ENCODE measurements at regions not wholly inside any gene's neighbourhood (a gene's known extent, or its start where the extent isn't known, plus 50 kb on each side); places are given as distances from the start of the nearest gene placed in this dataset.

GRCh38 chr5:163106098-163106497 lies 331.3 kb upstream of the CCNG1 start:
- Histone ChIP-seq H3K23ac (ENCODE audit: low read depth, low read length) (no peak overlapping the region), H3K27me3 (ENCODE audit: control insufficient read depth, insufficient read depth, low read length) (no peaks in the 10 kb centered on the region), H2BK15ac (ENCODE audit: low read depth, low read length) (no peak overlapping the region), H2BK5ac (ENCODE audit: low read depth, low read length, poor library complexity, severe bottlenecking) (no peak overlapping the region), H3K36me3 (ENCODE audit: control insufficient read depth, insufficient read depth, low read length) (no peaks in the 10 kb centered on the region), H3K79me1 (ENCODE audit: low read depth in 1 of 2, low read length in 2 of 2) (no peaks in the 10 kb centered on the region), H2AK5ac (ENCODE audit: low read depth, low read length) (no peak overlapping the region), H4K20me1 (ENCODE audit: insufficient read depth, low read length) (no peaks in the 10 kb centered on the region), H3K4me3 (ENCODE audit: insufficient read depth, low read depth, low read length) (no peak overlapping the region), H3K4me1 (ENCODE audit: control insufficient read depth, insufficient read depth, low read length) (no peaks in the 10 kb centered on the region), H3K9me3 (ENCODE audit: control insufficient read depth, insufficient read depth, low read length) (peaks cover 4% of the 10 kb centered on the region; the same call in 1 of the 2 replicates), H2BK120ac (ENCODE audit: low read depth, low read length) (no peak overlapping the region), H3K14ac (replicated peaks; ENCODE audit: low read depth, low read length) (no peak overlapping the region), H3K18ac (ENCODE audit: low read depth, low read length) (no peak overlapping the region), H2AFZ (replicated peaks; ENCODE audit: low read length, poor library complexity) (no peak overlapping the region), H3K4ac (ENCODE audit: low read depth, low read length) (no peak overlapping the region), H3K9ac (ENCODE audit: low read depth, low read length) (no peak overlapping the region), H3K4me2 (ENCODE audit: low read depth, low read length) (no peak overlapping the region), H4K8ac (ENCODE audit: low read depth in 2 of 2, low read length in 2 of 2) (no peak overlapping the region), H3K56ac (ENCODE audit: extremely low read depth, insufficient read depth, low read length) (no peak overlapping the region), H4K91ac (ENCODE audit: insufficient read depth, low read depth, low read length) (no peak overlapping the region), H2AK9ac (replicated peaks; ENCODE audit: low read depth, low read length, poor library complexity) (no peak overlapping the region), H2BK20ac (ENCODE audit: low read depth, low read length) (no peak overlapping the region), H4K5ac (ENCODE audit: low read depth, low read length) (no peak overlapping the region), H3K9me1 (ENCODE audit: insufficient read depth, low read length) (no peaks in the 10 kb centered on the region), H3K27ac (ENCODE audit: insufficient read depth, low read length) (no peak overlapping the region)
- TF ChIP-seq CEBPB (IDR thresholded peaks at IDR 0.05; ENCODE audit: low read depth, low read length): no peak
- no peak for TF ChIP-seq RCOR1 (IDR thresholded peaks at IDR 0.05; ENCODE audit: insufficient replicate concordance, low read length)
- no peak for TF ChIP-seq ELK1 (IDR thresholded peaks at IDR 0.05; ENCODE audit: borderline replicate concordance, low read depth, low read length)
- TF ChIP-seq, protein P1, sequence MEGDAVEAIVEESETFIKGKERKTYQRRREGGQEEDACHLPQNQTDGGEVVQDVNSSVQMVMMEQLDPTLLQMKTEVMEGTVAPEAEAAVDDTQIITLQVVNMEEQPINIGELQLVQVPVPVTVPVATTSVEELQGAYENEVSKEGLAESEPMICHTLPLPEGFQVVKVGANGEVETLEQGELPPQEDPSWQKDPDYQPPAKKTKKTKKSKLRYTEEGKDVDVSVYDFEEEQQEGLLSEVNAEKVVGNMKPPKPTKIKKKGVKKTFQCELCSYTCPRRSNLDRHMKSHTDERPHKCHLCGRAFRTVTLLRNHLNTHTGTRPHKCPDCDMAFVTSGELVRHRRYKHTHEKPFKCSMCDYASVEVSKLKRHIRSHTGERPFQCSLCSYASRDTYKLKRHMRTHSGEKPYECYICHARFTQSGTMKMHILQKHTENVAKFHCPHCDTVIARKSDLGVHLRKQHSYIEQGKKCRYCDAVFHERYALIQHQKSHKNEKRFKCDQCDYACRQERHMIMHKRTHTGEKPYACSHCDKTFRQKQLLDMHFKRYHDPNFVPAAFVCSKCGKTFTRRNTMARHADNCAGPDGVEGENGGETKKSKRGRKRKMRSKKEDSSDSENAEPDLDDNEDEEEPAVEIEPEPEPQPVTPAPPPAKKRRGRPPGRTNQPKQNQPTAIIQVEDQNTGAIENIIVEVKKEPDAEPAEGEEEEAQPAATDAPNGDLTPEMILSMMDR (conservative IDR thresholded peaks at IDR 0.05; ENCODE audit: low read depth, low read length): no peak
- in situ Hi-C loops (cut with MboI; ENCODE audit: low sequenced_read_pairs) (no loop called here), intact Hi-C loops (cut with micrococcal nuclease) (no loop called here), dilution Hi-C loops (cut with HindIII; ENCODE audit: low sequenced_read_pairs, unreplicated experiment) (no loop called here)
- 40% methylated on average over 1 of the region's 1 CpG; no CpG with 5 or more reads in 1 of the 2 experiments for whole genome bisulfite sequencing, 2 experiments (ENCODE audit: extremely low coverage in 2 of 2, insufficient read length in 1 of 2)
- CTCF ChIA-PET: no interaction called here
- ATAC-seq (ENCODE audit: low read depth) (no peak), DNase-seq (no peak)
- BruUV-seq (replicated peaks): no TSS peak
- POLR2A ChIA-PET (ENCODE audit: unreplicated experiment): no interaction called here

All from IMR-90 (cell line).